SU-DHL-6 (cell line): ENCODE measurements at regions not wholly inside any gene's neighbourhood (a gene's known extent, or its start where the extent isn't known, plus 50 kb on each side); places are given as distances from the start of the nearest gene placed in this dataset.

Experiments
- H2AFZ ChIP-seq: fragments of 200-600 bp; sonication (generic); 2 replicates; pipeline ENCODE4 v1.6.1; 2014; ENCODE audit warnings: low read depth, mild to moderate bottlenecking, moderate library complexity, mixed read lengths, antibody characterized with exemption, low read length; ENCODE audit not compliant: severe bottlenecking
- H3F3A ChIP-seq: fragments of 200-600 bp; shearing (Covaris generic); 2 replicates; pipeline ENCODE4 v1.6.0; 2016; ENCODE audit warnings: antibody characterized with exemption, mild to moderate bottlenecking; ENCODE audit not compliant: insufficient read depth
- H3K27ac ChIP-seq: fragments of 200-600 bp; sonication (generic); 2 replicates; pipeline ENCODE4 v1.5.1; 2016; ENCODE audit warnings: low read depth, mild to moderate bottlenecking, low read length, moderate library complexity, mixed read lengths
- H3K27me3 ChIP-seq: fragments of 200-600 bp; sonication (generic), shearing (Covaris generic); 2 replicates; pipeline ENCODE4 v1.6.0; 2014; ENCODE audit warnings: mild to moderate bottlenecking, low read length
- H3K36me3 ChIP-seq: fragments of 200-600 bp; sonication (generic); 2 replicates; pipeline ENCODE4 v1.6.1; 2014; ENCODE audit warnings: mild to moderate bottlenecking, low read length, mixed read lengths
- H3K4me2 ChIP-seq: fragments of 300-600, 200-600 bp; shearing (Covaris generic), sonication (generic); 2 replicates; pipeline ENCODE4 v1.6.0; 2014; ENCODE audit warnings: low read length, low read depth, mild to moderate bottlenecking; ENCODE audit not compliant: poor library complexity, severe bottlenecking
- H3K4me3 ChIP-seq: fragments of 200-600 bp; sonication (generic); 2 replicates; pipeline ENCODE4 v1.5.1; 2014; ENCODE audit warnings: antibody characterized with exemption, low read length, mild to moderate bottlenecking, mixed read lengths; ENCODE audit not compliant: insufficient read depth, poor library complexity, severe bottlenecking
- H3K79me2 ChIP-seq: fragments of 200-600 bp; sonication (generic); 2 replicates; pipeline ENCODE4 v1.6.1; 2014; ENCODE audit warnings: mild to moderate bottlenecking, low read length, moderate library complexity; ENCODE audit not compliant: insufficient read depth
- H3K9ac ChIP-seq: fragments of 200-600 bp; sonication (generic); 2 replicates; pipeline ENCODE4 v1.7.0; 2014; ENCODE audit warnings: mild to moderate bottlenecking, low read length
- H3K9me2 ChIP-seq: fragments of 200-600 bp; sonication (generic); replicated peaks from 2 replicates; pipeline ENCODE4 v1.6.1; 2014; ENCODE audit warnings: low read length; ENCODE audit not compliant: insufficient read depth
- H3K9me3 ChIP-seq: fragments of 200-600 bp; sonication (generic); 2 replicates; pipeline ENCODE4 v1.6.1; 2014; ENCODE audit warnings: low read length, mixed read lengths; ENCODE audit not compliant: insufficient read depth
- H4K20me1 ChIP-seq: fragments of 200-600 bp; sonication (generic); 2 replicates; pipeline ENCODE4 v1.6.1; 2014; ENCODE audit warnings: low read depth, mild to moderate bottlenecking, antibody characterized with exemption, low read length, moderate library complexity, mixed read lengths
- EZH2phosphoT487 ChIP-seq: fragments of 200-600 bp; sonication (generic), shearing (Covaris generic); conservative IDR thresholded peaks from 2 replicates; pipeline ENCODE4 v1.6.1; 2018; ENCODE audit warnings: mild to moderate bottlenecking, antibody characterized with exemption, low read length, moderate library complexity, mixed read lengths
- TF ChIP-seq, protein P1 (sequence below): fragments of 200-600 bp; sonication (generic); IDR thresholded peaks from one replicate; pipeline ENCODE4 v1.5.1; 2017; ENCODE audit warnings: antibody characterized with exemption, mild to moderate bottlenecking, low read length, moderate library complexity; ENCODE audit not compliant: insufficient read depth, poor library complexity, severe bottlenecking

DNA sequence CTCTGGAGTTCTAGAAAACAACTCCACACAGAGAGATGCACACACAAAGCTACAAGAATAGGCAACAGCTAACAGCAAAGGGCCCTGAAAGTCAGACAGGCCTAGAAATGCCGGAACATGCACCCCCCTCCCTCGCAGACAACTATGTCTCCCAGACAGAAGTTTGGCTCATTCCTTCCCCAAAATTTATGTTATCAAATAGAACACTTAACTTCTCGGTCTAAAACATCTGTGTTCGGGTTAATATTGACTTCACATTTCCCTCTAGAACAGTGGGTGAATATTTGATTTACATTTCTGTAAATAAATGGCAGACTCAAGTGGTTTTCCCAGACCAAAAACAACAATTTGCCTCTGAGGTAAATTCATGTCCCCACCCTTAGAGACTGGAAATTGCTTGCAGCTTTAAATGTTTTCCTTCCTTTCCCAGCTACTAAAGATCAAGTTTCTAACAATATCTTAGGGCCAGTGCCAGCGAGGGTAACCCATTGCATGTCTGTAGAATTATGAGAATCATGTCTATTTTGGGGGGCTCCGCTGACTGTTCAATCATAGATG, 92.5 kb upstream of the INHBA start:
- H3K9ac ChIP-seq, result no peak overlapping the region
- no peak overlapping the region for H3K4me3 ChIP-seq
- no peak overlapping the region for H2AFZ ChIP-seq
- no peaks in the 10 kb centered on the region for H3K79me2 ChIP-seq
- H4K20me1 ChIP-seq, result no peaks in the 10 kb centered on the region
- no peaks in the 10 kb centered on the region for H3K27me3 ChIP-seq
- H3F3A ChIP-seq, result no peaks in the 10 kb centered on the region
- no peaks in the 10 kb centered on the region for H3K9me2 ChIP-seq
- H3K27ac ChIP-seq, result no peak overlapping the region
- no peaks in the 10 kb centered on the region for H3K36me3 ChIP-seq
- H3K4me2 ChIP-seq, result no peak overlapping the region
- no peaks in the 10 kb centered on the region for H3K9me3 ChIP-seq
- TF ChIP-seq, protein P1, sequence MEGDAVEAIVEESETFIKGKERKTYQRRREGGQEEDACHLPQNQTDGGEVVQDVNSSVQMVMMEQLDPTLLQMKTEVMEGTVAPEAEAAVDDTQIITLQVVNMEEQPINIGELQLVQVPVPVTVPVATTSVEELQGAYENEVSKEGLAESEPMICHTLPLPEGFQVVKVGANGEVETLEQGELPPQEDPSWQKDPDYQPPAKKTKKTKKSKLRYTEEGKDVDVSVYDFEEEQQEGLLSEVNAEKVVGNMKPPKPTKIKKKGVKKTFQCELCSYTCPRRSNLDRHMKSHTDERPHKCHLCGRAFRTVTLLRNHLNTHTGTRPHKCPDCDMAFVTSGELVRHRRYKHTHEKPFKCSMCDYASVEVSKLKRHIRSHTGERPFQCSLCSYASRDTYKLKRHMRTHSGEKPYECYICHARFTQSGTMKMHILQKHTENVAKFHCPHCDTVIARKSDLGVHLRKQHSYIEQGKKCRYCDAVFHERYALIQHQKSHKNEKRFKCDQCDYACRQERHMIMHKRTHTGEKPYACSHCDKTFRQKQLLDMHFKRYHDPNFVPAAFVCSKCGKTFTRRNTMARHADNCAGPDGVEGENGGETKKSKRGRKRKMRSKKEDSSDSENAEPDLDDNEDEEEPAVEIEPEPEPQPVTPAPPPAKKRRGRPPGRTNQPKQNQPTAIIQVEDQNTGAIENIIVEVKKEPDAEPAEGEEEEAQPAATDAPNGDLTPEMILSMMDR, result no peak
- TF ChIP-seq EZH2phosphoT487, result no peak

DNA sequence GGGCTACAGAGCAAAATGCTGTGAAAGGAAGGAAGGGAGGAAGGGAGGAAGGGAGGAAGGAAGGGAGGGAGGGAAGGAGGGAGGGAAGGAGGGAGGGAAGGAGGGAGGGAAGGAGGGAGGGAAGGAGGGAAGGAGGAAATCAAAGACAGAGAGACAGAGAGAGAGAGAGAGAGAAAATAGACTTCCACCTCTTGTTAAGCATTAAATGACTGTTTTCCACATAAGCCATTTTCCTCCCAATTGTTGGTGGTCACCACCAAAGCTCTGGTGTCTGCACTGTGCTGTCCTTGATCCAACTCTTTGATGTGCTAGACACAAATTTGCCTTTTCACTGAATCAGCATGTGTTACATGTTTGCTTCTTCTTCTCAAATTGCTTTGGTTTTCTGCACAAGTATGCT, 90.7 kb upstream of the INHBA start:
- H3K27ac ChIP-seq, result no peak overlapping the region
- no peak overlapping the region for H3K9ac ChIP-seq
- no peak overlapping the region for H3K4me2 ChIP-seq
- H3K9me3 ChIP-seq, result no peaks in the 10 kb centered on the region
- no peaks in the 10 kb centered on the region for H3K79me2 ChIP-seq
- H3K4me3 ChIP-seq, result no peak overlapping the region
- H3K36me3 ChIP-seq, result no peaks in the 10 kb centered on the region
- H4K20me1 ChIP-seq, result no peaks in the 10 kb centered on the region
- H3F3A ChIP-seq, result no peaks in the 10 kb centered on the region
- TF ChIP-seq, protein P1, result no peak
- TF ChIP-seq EZH2phosphoT487, result no peak
- H3K27me3 ChIP-seq, result no peaks in the 10 kb centered on the region
- no peak overlapping the region for H2AFZ ChIP-seq
- H3K9me2 ChIP-seq, result no peaks in the 10 kb centered on the region

DNA sequence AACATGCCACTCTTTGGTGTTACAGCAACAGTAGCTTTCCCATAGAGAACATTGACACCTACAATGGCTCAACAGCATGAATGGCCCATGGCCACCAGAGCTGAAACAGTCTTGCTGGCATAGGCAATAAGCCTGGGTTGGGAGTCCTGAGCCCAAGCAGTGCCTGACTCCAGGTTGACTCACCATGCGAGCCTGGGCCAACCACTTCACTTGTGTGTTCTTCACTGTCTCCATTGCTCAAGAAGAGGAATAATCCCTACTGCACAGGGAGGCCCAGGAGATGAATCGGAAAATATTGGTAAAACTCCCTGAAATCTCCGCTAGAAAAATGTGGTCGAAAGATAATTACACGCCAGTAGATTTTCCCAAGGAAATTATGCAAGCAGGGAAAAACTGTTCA, 89.2 kb upstream of the INHBA start:
- Histone ChIP-seq H3K4me2 (no peak overlapping the region), H3K9me3 (no peaks in the 10 kb centered on the region), H3K36me3 (no peaks in the 10 kb centered on the region), H3K9ac (no peak overlapping the region), H3K4me3 (no peak overlapping the region), H3K9me2 (no peaks in the 10 kb centered on the region), H4K20me1 (no peaks in the 10 kb centered on the region), H3K27me3 (no peaks in the 10 kb centered on the region), H3K27ac (no peak overlapping the region), H2AFZ (no peak overlapping the region), H3F3A (no peaks in the 10 kb centered on the region), H3K79me2 (no peaks in the 10 kb centered on the region)
- no peak for TF ChIP-seq EZH2phosphoT487
- TF ChIP-seq, protein P1, result no peak
